GM19099 (cell line): ENCODE measurements at regions not wholly inside any gene's neighbourhood (a gene's known extent, or its start where the extent isn't known, plus 50 kb on each side); places are given as distances from the start of the nearest gene placed in this dataset.

Source experiments
- POLR2A ChIP-seq: IDR thresholded peaks from 3 replicates; pipeline ENCODE4 v1.6.1; 2011; ENCODE audit warnings: low read depth; ENCODE audit not compliant: insufficient read length; ENCODE audit errors: extremely low read depth

GRCh38 chr10:83817797-83818196 lies 321.5 kb upstream of the GHITM start:
- TF ChIP-seq POLR2A: no peak

- no peak for TF ChIP-seq POLR2A
These were observed 319.7 kb upstream of the GHITM start for GRCh38 chr10:83819609-83820008.

DNA sequence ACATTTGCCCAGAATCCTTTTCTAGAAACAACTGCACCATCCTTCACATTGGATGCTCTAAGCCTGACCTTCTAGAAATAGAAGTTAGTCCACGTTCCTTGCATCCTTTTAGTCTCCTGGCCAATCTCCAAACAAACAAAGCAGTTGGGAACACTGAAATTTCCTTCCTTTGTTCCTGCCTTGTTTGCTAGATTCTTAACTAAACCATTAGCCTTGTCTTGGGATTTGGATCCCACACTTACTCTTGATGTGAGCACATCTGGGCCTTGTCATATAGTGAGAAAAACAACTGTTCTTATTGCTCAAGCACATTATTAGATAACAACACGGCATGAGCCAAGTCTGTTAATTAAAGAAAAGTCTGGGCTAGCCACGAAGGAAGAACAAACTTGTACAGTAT lies 319.3 kb upstream of the GHITM start:
- TF ChIP-seq POLR2A: no peak

DNA sequence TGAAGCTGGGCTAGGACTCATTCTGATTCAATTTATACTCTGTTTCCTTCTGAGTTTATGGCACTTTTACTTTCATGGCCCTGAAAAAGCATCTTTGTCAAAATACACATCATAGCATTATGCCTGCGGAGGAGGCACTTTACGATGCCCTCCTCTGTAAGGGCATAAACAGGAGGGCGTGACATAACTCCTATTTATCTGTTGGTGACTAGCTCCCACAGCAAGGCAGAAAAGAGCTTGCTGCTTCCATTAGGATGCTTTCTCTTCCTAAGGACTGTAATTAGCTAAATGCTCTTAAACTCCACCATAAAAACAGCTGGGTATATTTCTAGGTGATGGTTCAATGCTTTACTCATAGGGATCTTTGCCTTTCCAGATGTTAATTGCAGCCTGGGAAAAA lies 315.2 kb upstream of the GHITM start:
- TF ChIP-seq POLR2A: no peak

DNA sequence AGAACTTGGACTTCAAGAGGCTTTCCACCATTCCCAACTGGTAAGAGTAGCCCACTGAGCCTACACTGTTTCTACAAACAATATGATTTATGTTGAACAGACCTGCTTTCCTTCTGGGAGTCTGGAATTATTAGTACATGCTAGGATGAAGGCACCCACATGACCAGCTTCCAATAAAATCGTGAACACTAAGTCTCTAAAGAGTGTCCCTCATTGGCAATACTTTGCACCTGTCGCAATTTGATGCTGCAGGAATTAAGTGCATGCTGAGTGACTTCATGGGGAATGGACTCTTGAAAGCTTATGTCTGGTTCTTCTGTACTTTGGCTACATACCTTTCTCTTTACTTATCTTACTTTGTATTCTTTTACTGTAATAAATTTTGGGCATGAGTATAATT lies 305.2 kb upstream of the GHITM start:
- no peak for TF ChIP-seq POLR2A

DNA sequence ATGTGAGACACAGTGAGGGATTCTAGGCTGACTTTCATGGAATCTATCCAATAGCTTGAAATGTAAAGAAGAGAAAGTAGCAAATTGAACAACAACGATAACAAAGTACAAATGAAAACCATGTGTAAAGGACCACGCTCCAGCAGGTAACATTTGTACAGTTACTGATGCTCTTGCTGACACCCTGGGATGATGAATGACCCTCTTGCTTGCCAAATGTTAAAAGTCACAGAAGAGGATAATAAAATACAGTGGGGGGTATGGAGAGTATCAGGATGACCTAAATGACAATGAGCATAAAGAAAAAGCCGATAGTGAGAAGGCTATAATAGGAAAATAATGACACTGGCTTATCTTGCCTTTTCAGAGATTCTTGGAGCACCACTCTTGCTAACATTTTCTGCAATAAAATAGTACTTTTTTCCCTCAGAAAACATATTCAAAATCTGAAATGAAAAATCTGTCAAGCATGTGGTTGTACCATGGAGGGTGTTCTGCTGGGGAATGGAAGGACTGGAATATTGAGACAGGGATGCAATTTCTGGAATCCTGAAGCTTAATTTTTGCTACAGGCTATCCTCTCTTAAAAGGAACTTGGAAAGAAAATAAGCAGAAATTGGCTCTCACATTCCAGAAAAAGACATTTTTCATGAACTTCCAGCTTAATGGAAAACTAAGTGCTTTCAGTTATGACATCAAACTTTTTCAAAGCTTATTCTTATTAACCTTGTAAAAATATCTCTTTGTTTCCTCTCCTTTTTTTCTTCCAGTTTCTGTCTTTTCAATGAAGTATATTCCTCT lies 303.2 kb upstream of the GHITM start:
- TF ChIP-seq POLR2A: no peak

- no peak for TF ChIP-seq POLR2A
These were observed 290.6 kb upstream of the GHITM start for GRCh38 chr10:83848677-83849076.

GRCh38 chr10:83849150-83849549 lies 290.2 kb upstream of the GHITM start:
- no peak for TF ChIP-seq POLR2A

GRCh38 chr10:83852146-83852545 lies 287.2 kb upstream of the GHITM start:
- TF ChIP-seq POLR2A: no peak

- no peak for TF ChIP-seq POLR2A
These were observed 276.6 kb upstream of the GHITM start for GRCh38 chr10:83862723-83863122.

- TF ChIP-seq POLR2A: no peak
These were observed 275.9 kb upstream of the GHITM start for GRCh38 chr10:83863283-83863966.

DNA sequence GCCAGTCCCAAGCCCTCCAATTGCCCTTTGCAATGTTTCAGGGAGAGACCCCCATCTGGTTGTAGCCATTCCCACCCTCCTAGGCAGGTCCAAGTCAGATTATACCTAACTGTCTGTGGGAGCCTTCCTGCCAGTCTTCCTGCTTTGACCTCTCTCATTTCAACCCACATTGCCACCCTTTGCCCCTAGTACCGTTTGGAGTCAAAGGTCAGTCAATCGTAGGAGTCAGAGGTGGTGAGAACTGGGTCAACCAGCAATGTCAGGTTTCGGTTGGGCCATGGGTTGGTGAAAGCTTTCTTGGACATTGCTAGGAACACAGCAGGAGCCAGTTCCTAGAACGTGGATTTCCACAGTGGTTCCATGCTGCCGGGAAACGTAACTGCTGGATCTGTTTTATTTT lies 269.4 kb upstream of the GHITM start:
- no peak for TF ChIP-seq POLR2A

GRCh38 chr10:83871187-83872081 lies 267.9 kb upstream of the GHITM start:
- no peak for TF ChIP-seq POLR2A

DNA sequence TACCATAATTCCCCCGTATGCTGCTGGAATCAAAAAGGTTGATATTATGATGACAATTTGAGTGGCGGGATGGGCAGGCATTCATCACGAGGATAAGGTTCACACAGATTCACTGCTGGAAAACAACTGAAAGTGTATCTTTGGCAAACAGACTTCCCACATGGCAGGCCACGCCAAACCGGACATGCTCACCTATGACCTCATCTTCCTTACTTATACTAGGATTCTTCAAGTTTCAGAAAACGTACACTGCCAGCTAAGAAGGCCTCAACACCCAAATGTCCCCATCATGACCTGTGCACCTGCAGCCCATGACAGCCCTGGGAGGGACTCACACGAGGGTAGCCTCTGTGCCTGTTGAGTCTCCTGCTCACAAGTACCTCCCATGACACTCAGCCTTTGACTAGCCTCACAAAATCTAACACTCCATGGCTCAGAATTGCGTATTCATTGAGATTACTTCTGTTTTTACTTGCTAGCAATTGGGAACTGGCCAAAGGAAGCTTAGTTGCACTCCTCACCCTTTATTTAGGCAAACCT lies 259.0 kb upstream of the GHITM start:
- TF ChIP-seq POLR2A: no peak

DNA sequence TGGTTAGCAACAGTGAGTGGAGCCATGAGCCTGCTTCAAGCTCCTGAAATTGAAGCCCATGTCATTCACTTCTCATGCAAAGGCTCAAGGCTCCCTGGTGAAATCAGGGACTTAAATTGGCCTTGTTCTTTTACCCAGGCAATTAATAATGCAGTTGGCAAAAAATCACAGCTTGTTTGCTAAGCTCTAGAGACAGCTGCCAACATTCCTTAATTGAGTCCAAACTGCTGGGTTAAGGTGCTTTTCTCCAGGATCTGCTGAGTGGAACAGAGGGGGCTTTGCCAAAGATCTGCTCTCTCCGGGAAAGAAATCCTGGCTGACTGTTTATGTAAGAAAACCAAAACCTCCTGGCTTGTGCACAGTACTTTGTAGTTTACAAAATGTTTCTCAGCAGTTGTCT lies 257.6 kb upstream of the GHITM start:
- TF ChIP-seq POLR2A: no peak
